GM18502 (cell line): ENCODE measurements at regions not wholly inside any gene's neighbourhood (a gene's known extent, or its start where the extent isn't known, plus 50 kb on each side); places are given as distances from the start of the nearest gene placed in this dataset.

Source experiments
- ATAC-seq: cut with Tn5 transposase; IDR thresholded peaks from one replicate; pipeline ENCODE4 v1.9.1; 2021; ENCODE audit warnings: mild to moderate bottlenecking; ENCODE audit not compliant: unreplicated experiment, poor library complexity

DNA sequence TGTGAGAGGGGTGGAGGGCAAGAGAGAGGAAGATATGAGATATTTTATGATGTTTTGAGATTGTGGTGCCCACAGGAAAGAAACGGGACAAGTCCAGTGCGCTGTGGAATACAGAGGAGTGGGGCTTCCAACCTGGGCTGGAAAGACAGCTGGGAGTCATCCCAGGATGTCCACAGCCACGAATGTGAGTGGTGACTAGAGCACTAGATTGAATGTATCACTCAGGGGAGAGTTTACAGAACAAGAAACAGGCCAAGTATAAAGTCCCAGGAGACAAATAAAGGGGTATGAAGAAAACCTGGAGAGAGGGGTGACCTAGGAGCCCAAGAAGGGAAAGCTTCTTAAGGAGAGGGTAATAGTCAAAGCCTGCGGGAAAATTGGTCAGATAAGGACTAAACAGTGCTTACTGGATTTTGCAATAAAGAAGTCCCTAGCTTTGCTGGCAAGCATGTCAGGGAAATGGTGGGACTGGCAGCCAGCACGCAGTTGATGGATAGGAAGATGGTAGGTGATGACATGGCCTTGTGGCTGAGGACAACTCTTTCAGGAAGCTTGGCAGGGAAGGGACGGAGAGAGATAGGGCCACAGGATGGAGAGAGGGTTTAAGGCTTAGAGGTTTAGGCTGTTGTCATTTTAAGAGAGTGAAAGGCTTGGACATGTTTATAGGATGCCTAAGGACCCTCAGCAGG lies 114.5 kb downstream of the AXIN2 start:
- no peak for ATAC-seq

DNA sequence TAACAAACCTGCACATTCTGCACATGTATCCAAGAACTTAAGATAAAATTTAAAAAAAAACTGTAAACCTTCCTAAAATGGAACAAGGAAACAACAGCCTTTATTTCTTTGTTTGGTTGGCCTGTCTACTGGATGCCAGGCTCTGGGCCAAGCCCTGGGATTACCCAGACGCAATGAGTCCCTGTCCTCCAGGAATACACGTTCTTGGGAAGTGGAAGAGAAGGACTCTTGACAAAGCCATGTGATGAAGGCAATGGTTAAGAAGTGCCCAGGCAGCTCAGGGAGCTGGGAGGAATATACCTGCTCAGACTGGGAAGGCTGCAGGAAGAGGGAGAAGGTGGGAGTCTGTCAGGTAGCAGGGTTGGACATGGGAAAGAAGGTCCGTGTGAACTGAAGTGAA lies 115.4 kb downstream of the AXIN2 start:
- no peak for ATAC-seq

DNA sequence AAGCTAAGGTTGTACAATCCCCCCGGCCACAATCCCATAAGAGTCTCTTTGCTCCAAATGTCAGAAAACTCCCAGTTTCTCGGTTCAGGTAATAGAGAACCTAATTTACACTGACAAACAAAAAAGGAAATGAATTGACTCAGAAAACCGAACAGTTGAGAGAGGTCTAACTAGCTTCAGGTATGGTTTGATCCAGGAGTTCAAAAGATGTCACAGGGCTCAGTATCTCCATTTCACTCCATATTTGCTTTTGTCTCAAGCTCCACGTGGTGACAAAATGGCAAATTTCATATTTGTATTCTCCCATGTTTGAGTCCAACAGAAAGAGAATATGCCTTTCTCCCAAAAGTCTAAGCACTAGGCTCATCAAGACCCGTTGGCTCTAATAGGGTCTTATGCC lies 117.4 kb downstream of the AXIN2 start:
- no peak for ATAC-seq

DNA sequence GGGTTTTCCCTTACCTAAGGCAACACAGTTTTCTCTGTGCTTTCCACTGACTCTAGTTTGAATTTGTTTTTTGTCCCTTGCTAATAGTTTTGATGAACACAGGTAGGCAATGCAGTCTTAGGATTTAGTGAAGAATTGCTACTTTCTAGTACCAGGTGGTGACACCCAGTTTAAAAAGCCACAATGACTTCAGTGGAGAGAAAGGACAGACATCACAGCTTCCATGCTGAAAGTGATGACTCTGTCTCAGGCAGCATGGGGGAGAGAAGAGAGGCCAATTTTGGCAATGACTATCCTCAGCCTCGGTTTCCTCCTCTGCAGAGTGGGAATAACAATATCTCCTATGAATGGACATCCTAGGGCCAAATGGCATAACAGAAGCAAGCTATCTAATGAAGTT lies 118.8 kb downstream of the AXIN2 start:
- no peak for ATAC-seq

DNA sequence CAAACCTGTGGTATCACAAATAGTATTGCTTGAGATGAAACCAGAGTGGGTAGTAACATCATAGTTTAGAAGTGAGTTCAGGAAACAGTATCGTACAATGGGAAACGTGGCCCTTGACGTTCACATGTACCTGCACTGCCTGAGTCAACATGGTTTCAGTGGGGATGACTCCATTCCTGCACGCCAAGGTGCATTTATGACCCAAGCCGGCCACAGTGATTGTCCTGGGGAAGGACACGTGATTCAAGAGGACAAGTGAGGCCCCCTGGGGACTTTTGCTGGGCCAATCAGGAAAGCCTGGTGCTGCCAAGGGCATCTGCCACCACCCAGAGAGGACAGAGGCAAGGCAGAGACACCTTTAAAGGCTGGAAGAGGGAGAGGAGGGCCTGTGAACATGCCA lies 119.2 kb downstream of the AXIN2 start:
- no peak for ATAC-seq

DNA sequence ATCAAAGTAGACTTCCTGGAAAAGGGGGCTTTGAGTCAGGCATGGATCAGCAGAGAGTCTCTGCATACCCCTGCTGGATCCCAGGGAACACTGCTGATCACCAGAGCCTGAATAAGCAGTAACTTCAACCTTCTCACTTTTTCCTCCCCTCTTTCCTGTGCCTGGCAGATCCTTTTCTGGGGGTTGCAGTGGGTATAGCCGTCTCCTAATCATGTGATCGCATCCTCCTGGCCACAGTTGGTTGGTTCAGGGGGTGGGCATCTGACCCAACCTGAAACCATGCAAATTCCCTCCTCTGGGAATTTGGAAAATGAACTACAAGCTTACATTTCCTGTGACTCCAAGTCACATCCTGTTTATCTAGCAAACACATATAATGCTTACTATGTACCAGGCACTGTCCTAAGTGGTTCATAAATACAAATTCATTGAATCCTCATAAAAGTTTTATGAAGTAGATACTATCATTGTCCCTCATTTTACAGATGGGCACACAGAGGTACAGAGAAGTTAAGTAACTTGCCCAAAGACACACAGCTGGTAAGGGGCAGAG lies 120.3 kb downstream of the AXIN2 start:
- ATAC-seq, result no peak

DNA sequence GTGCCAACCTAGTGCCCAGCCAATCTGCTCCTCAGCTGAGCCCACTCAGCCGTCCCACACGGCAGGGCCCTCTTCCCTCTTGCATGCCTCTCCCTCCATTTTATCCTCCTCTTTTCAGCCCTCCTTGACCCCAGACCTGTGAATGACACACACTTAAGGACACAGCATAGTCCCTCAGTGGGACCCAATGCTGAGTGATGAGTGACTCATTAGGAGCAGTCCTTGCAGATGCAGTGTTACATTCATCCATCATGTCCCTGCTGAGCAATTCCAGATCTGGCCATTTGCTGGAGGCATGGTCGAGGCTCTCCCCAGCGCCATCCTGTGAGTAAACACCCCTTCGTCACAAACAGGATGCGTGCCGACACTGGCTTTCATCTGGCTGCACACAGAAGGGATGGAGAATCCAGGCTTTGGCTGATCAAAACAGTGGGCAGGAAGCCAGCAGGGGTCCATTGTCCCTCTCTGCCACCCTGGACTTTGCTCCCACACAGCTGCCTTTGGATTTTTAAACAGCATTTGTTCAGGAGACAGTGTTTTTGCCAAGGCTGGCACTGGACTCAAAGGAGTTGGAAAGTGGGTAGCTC lies 122.6 kb downstream of the AXIN2 start:
- no peak for ATAC-seq

DNA sequence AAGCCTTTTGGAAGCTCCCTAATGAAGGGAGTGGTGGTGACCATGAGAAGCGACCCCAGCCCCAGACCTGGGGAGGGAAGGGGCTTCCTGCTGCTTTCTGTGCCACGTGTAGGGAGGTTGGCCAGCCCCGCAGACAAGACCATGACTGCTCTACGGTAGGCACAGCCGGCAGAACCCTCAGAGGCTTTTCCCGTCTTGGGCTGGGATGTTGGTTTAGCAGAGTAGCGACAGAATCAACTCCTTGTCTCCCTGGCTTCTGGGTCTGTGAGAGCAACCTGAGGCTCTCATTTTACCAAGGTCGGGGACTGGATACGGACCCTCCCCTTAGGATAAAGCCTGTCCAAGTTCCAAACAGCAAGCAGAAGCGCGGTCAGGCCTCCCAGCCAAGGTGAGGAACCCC lies 123.3 kb downstream of the AXIN2 start:
- no peak for ATAC-seq

DNA sequence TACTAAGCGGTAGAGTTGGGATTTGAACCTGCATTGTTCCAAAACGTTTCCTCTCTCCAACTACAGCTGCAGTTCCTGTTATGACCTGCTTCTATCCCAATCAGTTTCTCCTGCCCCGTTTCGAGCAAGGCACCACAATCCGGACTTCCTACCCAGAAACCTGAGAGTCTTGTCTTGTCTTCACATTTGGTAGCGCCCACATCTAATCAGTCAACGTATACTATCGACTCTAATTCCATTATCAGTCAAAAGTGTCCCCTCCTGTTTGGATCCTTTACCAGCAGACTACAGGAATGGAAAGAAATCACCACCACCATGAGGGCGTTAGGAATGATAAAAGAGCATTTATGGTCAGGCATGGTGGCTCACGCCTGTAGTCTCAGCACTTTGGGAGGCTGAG lies 124.6 kb downstream of the AXIN2 start:
- no peak for ATAC-seq

DNA sequence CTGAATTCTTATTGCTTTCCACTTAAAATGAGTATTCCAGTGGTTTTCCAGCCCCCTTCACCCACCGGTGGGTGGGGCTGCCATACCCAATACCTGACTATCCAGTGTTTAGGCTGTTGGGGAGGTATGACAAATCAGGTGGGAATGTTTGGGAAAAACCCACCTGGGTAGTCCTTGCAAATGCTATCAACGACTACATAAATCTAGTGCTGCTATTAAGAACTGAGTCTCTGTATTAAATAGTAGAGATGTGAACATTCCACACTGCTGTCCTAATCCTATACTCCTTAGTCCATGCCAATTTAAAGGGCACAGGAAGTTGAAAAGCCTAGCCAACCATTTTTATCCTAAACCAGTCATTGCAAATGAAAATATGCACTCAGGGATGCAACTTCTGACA lies 126.6 kb downstream of the AXIN2 start:
- no peak for ATAC-seq

DNA sequence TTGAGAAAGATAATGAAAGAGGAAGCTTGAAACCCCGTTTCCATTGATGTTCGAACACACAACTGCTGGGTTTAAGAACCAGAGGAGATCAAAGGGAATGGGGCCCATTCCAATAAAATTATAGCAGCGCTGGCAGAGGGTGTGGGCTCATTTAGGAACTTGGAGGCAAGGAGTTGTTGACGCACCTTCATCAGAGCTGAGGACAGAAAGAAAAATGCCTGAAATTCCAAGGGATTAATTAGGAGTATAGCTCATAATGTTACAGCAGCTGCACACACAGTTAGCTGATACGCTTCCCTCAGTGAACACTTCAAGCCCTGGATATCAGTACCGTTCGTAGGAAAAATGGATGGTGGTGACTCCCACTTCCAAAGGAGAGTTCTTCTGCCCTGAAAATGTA lies 127.2 kb downstream of the AXIN2 start:
- ATAC-seq, result no peak

DNA sequence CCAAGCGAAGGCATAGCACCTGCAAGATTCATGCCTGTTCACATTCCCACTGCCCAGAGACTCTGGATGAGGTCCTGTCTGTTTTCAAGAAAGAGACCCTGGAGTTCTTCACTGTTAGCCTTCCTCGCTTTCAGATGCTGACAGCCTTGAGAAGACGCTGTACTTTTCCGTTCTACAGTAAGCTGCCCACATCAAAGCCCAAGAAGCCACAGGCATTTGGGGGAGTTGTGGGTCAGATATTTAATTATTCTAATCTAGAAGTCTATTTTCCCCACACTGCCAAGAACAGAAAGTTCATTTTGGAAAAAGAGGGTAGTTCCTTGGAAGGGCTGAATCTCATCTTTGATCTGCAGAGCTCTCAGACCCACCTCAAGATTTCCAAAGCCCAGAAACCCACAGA lies 127.9 kb downstream of the AXIN2 start:
- no peak for ATAC-seq

DNA sequence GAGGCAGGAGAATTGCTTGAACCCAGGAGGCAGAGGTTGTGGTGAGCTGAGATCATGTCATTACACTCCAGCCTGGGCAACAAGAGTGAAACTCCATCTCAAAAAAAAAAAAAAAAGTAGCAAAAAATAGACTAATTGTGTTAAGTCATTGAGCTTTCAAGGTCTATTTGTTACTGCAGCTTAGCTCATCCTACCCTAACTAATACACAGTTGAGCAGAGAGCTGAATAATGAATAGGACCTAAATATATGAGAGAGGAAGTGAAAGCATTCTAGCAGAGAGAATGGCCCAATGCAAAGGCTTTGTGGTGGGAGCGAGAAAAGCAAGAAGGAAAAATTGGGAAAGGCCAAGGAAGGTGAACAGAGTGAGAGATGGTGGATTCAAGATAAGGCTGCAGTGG lies 128.3 kb downstream of the AXIN2 start:
- no peak for ATAC-seq

DNA sequence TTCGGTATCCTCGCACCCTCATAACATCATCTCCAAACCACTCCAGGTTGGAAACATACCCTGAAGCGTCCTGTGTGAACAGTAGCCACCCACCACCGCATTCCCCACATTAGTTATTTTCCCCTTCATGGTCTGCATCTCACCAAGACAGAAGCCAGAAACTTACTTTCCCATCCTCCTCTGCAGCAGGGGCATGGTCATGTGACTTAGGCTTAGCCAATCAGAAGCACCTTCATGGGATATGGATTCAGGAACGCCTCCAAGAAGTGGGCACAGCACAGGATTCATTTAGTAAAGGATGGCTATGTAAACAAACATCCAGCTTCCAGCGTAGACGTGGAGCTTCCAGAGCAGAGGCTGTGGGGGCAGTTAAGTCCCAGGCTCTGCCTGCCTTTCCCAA lies 130.3 kb downstream of the AXIN2 start:
- ATAC-seq, result no peak

DNA sequence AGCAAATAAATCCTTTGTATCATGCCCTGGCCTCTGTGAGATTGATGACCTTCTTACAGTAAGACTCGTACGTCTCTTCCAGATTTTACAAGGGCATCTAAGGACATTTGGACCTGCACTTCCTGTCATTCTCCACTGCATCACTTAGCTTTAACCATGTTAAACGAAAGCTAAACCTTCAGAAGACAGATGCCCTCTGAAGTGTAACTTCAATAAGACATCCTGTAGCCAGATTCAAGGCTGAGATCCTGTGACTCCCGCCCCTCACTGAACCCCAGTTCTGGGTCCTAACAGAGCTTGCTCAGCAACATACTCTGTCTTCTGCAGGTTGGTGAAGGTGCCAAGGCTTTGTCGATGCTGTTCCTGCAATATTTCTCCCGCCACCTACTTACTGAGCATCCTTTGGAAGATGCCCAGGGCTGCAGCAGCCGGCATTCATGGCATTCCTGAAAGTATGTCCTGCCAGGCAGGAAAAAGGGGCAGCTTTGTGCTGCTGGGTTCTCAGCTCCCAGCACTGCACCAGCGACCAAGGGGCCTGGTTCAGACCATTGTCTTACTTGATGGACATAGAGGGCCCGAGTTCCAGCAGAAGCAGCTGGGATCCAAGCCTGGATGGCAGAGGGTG lies 131.1 kb downstream of the AXIN2 start:
- no peak for ATAC-seq

DNA sequence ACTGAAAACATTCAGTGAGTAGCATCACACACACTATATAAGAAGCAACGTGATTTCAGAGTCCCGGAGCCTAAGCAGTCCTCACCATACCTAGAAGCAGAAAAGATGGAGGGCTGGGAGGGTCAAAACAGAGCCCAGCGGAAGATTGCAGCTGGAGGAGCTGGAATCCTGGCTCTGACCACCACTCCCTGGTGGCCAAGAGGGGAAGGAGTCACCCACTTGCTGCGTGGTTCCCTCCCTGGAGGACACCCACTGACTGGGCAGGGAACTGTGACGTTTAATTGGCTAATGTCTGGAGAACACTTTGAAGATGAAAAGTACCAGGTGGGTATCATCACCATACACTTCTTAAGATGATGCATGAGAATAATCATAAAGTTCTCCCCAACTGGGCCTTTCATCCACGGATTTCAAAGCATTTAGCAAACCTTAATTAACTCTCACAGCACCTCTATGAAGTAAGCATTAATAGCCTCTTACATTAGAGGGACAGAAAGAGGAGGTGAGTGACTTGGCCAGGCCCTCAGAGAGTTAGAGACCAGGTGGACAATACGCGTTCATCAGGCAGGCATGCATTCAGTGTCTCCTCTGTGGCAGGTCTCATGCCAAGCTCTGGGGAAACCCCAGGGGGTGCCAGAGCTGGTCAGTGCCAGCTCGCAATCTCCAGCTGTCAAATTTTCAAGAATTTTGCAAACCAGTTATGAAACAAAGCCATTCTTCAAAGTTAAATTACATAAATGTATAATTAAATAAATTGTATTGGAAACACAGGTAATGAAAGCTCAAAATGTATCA lies 137.9 kb downstream of the AXIN2 start:
- ATAC-seq, result no peak

DNA sequence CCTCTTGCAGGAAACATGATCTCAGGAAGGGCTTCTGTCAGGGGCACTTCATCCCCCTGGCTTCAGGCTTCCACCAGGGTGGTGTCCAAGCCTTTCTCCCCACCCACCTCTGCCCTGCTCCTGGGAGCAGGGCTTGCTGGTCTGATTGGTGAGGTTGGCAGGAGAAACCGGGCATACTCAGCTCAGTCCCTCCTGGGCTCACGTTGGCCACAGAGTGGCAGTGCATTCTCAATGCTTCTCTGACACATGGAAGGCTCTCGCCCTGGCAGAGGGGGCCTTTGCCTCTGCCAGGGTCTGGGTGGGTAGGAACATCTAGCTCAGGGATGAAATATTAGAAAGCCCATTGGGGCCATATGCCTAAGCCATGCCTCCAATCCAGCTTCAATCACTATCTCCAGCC lies 142.8 kb downstream of the AXIN2 start:
- ATAC-seq, result no peak

DNA sequence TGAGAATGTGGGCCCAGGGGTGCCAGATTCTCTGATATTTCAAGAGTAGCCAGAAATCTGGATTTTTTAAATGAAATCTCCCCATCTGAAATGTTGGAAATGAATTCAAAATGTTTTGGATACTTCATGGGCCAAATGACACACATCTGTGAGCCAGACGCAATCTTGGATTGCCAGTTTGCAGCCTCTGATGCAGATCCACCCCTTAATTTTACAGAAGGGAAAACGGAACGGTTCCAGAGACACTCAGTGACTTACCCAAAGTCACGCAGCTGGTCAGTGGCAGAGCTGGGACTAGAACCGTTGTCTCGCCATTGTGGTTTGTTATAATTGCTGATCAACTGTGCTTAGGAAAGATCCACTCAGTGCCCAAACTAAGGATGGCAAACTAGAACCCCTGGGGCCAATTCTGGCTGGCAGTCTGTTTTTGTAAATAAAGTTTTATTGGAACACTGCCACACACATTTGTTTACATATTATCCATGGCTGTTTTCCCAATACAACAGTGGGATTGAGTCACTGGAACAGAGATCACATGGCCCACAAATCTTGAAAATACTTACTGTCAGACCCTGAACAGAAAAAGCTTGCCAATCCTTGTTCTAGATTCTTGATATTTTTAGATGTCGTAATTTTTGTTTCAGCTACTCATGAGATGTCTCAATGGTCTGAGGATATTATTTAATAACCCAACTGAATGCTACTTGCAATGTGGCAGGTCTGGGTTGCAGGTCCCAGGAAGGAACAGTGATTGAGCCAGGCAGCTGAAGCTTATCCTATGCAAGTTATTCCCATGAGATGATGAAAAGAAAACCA lies 143.8 kb downstream of the AXIN2 start:
- ATAC-seq, result no peak

DNA sequence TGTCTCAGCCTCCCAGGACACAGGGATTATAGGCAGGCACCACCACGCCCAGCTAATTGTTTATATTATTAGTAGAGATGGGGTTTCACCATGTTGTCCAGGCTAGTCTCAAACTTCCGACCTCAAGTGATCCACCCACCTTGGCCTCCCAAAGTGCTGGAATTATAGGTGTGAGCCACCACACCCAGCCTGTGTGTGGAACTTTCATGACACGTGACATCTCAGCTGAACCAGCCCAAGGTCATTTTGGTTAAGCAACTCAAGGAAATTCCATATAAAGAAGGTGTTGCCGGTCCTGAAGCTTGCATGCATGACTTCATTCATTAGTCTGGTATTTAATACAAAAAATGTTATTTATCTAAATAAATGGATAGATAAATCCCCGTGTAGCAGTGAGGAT lies 145.5 kb downstream of the AXIN2 start:
- no peak for ATAC-seq

DNA sequence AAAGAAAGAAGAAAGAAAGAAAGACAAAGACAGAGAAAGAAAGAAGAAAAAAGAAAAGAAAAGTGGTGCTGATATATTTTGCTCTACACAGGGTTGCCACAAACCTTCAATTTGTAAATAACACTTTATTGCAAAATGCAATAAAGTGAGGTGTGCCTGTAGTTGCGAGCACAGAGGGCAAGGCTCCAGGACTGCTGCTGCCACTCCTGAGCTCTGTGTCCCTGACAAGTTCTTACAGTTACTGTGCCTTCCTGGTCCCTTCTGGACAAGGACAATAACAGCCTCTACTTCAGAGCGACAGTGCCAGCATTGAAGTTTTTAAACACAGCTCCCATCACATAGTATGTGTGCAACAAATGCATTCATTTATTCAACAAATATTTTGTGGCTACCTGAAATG lies 148.1 kb downstream of the AXIN2 start:
- no peak for ATAC-seq
